Psoas muscle (tissue), 7 donors: ENCODE measurements at regions not wholly inside any gene's neighbourhood (a gene's known extent, or its start where the extent isn't known, plus 50 kb on each side); places are given as distances from the start of the nearest gene placed in this dataset.
"Not testable (repeated sequence)": the region's sequence is repeated elsewhere in the genome, so short reads cannot be mapped to it uniquely, and the experiment has no call there.

Experiments
- ATAC-seq, 4 donors: fragments of 200-7000 bp; cut with Tn5 transposase; one replicate each; pipeline ENCODE4 v1.9.1; 2020; ENCODE audit warnings: moderate library complexity in 3 of 4, mild to moderate bottlenecking in 2 of 4
- DNase-seq, 2 donors: peaks; one replicate each; pipeline ENCODE4 v3.0.0-alpha.2; 2020
- H3K27ac ChIP-seq: fragments of 200-600 bp; one replicate; pipeline ENCODE4 v1.8.0; 2022
- H3K27me3 ChIP-seq, 3 donors: fragments of 200-600 bp in 1 of 3; one replicate each; pipeline versions ENCODE4 v1.6.1 to v1.8.0; 2013 to 2022; ENCODE audit warnings: low read length in 2 of 3, mild to moderate bottlenecking in 2 of 3, moderate library complexity in 1 of 3; ENCODE audit not compliant: insufficient read depth in 3 of 3
- H3K36me3 ChIP-seq, 2 donors: fragments of 200-600 bp in 1 of 2; one replicate each; pipeline versions ENCODE4 v1.6.1 to v1.8.0; 2013 to 2022; ENCODE audit warnings: low read depth in 1 of 2, mild to moderate bottlenecking in 1 of 2, moderate library complexity in 1 of 2; ENCODE audit not compliant: insufficient read depth in 1 of 2
- H3K4me1 ChIP-seq: fragments of 200-600 bp; one replicate; pipeline ENCODE4 v1.8.0; 2022
- H3K4me3 ChIP-seq: fragments of 200-600 bp; one replicate; pipeline ENCODE4 v1.8.0; 2022; ENCODE audit warnings: mild to moderate bottlenecking
- H3K9me3 ChIP-seq: fragments of 200-600 bp; one replicate; pipeline ENCODE4 v1.8.0; 2022
- WGBS, 3 donors: extraction: QIAGEN DNeasy Blood & Tissue Kit; methylation state at CpG; one replicate each; pipeline versions ENCODE4 v1.1.6 to v1.1.7; 2013; 5-methylcytosine and 5-hydroxymethylcytosine counted together
- intact Hi-C, 2 donors: fragments of 100-400 bp; cut with DNase I; formaldehyde crosslinking; loops; one replicate each; pipeline versions ENCODE4 v1.11.0 to v1.14.2; 2022
- TF ChIP-seq, protein P1 (sequence below): fragments of 200-600 bp; IDR thresholded peaks from one replicate; pipeline ENCODE4 v1.8.0; 2022; ENCODE audit warnings: antibody characterized with exemption
- donor health status: healthy with polysubstance abuse.
- donor health status: DM: no; HTN: no; CAD: no; lungs with moderate emphysema.
- donor health status: Bipolar disorder and iron deficiency.
- donor health status: healthy.
- donor health status: DM: yes; HTN: yes; CAD: no.
- donor health status: DM: no; HTN: no; CAD: no.
- donor health status: DM: yes; HTN: yes; CAD: no.

DNA sequence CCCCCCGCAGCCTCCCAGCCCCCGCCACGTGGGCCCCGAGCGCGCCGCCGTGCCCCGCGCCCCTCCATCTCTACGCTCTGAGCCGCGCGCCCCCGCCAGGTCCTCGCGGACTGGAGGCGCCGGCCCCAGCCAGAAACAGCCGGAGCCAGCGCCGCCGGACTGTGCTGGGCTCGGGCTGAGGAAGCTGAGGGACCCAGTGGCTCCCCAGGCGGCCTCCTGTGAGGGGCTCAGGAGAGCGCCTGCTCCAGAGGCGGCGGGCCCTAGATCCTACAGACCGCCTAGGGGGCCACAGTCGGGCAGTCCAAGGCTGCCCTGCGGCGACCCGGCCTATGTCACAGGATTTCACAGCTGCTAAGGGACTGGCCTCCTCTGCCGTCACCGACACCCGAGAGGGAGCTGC lies 82.1 kb downstream of the NENF start:
- Histone ChIP-seq H3K36me3 (no peaks in the 10 kb centered on the region), H3K4me3 (peak overlapping the region; percentile 49), H3K4me1 (peaks cover 8% of the 10 kb centered on the region), H3K9me3 (no peaks in the 10 kb centered on the region), H3K27ac (no peak overlapping the region), H3K27me3 (peaks cover 0 to 62% (median 17%) of the 10 kb centered on the region in 3 donors)
- intact Hi-C loops, result no loop called here
- TF ChIP-seq, protein P1, sequence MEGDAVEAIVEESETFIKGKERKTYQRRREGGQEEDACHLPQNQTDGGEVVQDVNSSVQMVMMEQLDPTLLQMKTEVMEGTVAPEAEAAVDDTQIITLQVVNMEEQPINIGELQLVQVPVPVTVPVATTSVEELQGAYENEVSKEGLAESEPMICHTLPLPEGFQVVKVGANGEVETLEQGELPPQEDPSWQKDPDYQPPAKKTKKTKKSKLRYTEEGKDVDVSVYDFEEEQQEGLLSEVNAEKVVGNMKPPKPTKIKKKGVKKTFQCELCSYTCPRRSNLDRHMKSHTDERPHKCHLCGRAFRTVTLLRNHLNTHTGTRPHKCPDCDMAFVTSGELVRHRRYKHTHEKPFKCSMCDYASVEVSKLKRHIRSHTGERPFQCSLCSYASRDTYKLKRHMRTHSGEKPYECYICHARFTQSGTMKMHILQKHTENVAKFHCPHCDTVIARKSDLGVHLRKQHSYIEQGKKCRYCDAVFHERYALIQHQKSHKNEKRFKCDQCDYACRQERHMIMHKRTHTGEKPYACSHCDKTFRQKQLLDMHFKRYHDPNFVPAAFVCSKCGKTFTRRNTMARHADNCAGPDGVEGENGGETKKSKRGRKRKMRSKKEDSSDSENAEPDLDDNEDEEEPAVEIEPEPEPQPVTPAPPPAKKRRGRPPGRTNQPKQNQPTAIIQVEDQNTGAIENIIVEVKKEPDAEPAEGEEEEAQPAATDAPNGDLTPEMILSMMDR, result no peak
- DNase-seq, result peak in 1 of 2 donors; percentile 20
- 16 to 29% (median 24%) methylated on average over 21 to 36 of the region's 36 CpGs for WGBS, 3 donors
- peak; percentile 28 to 46 (median 34) for ATAC-seq

DNA sequence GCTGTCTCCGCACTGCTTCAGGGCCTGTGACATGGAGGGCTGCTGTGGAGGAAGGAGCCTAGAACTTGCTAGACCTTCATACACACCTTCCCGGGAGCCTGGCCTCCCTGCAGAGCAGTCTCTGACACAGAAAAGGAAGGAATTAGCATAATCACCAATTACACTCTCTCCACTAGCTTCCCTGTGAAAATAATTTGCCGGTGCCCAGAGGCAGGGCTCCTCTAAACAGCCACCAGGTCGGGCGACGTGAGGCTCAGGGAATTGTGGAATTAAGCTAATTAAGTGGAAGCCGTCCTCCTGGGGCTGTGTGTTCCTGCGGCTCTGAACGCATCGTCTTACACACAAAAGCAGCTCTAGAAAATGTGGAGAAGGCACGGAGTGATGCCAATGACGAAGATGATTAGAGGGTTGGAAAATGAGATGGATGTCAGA lies 82.6 kb downstream of the NENF start:
- peaks cover 8% of the 10 kb centered on the region for H3K4me1 ChIP-seq
- no peak for DNase-seq
- ATAC-seq, result peak in 1 of 4 donors; percentile 14
- peaks cover 0 to 62% (median 17%) of the 10 kb centered on the region in 3 donors for H3K27me3 ChIP-seq
- H3K27ac ChIP-seq, result no peak overlapping the region
- no peak overlapping the region for H3K4me3 ChIP-seq
- TF ChIP-seq, protein P1, result no peak
- H3K9me3 ChIP-seq, result no peaks in the 10 kb centered on the region
- intact Hi-C loops, result no loop called here
- no peaks in the 10 kb centered on the region for H3K36me3 ChIP-seq
- WGBS, 3 donors, result 76 to 80% (median 77%) methylated on average over 12 of the region's 12 CpGs

DNA sequence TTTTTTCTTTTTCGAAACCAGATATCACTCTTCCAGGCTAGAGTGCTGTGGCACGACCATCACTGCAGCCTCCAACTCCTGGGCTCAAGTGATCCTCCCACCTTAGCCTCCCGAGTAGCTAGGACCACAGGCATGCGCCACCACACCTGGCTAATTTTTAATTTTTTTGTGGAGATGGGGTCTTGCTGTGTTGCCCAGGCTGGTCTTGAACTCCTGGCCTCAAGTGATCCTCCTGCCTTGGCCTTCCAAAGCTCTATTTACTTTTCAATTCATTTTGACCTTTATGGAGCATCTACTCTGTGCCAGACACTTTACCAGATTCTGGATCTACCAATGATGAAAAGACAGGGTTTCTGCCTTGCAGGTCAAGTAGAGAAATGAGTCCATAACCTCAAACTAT lies 83.3 kb downstream of the NENF start:
- ATAC-seq, H3K9me3 ChIP-seq, H3K4me1 ChIP-seq, intact Hi-C loops, H3K36me3 ChIP-seq, H3K4me3 ChIP-seq, DNase-seq, H3K27ac ChIP-seq: not testable (repeated sequence)
- WGBS, 3 donors, result 92 to 95% (median 94%) methylated on average over 4 of the region's 4 CpGs
- peaks cover 0 to 59% (median 17%) of the 10 kb centered on the region in 3 donors for H3K27me3 ChIP-seq

DNA sequence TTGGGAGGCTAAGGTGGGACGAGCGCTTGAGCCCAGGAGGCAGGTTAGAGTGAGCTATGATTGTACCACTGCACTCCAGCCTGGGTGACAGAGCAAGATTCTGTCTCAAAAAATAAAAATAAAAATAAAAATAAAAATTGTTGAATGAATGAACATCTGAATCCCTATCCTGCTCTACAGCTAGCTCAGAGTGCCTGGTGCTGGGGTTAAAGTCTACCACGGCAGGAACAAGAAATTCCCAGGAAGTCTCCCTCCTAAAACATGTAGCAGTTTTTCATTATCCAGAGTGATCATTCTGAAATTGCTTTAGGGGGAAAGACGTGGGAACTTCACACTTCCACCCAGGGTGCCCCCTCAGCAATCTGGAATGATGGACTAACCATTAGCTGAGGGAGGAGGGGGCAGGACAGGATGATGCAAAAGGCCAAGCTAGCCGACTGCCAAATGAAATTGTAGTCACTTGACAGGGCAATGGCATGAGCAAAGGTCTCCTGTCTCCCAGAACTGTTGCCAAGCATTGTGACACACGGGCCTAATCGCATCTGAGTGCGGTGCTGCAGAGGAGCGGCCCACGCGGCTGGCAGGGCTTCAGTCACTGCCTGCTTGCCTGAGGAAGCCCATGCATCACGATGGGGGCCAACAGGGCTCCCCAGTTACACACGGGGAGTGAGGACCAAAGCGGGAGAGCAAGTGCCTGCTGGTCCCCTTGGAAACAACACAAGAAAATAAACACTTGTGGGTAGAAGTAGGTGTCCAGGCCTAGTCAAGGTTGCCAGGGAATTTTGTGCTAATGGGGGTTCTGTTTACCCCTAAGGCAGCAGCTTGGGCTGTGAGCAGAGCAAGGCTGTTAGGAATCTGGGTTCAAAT lies 85.7 kb downstream of the NENF start:
- 39 to 41% (median 39%) methylated on average over 14 of the region's 14 CpGs for WGBS, 3 donors
- no peak overlapping the region for H3K27ac ChIP-seq
- ATAC-seq (peak; percentile 36 to 67 (median 53)), DNase-seq (peak; percentile 56 to 70)
- H3K27me3 ChIP-seq, result peaks cover 0 to 35% (median 9%) of the 10 kb centered on the region in 3 donors
- H3K9me3 ChIP-seq, result no peaks in the 10 kb centered on the region
- no peak overlapping the region for H3K4me3 ChIP-seq
- TF ChIP-seq, protein P1, result no peak
- intact Hi-C loops, result no loop called here
- H3K36me3 ChIP-seq, result no peaks in the 10 kb centered on the region
- H3K4me1 ChIP-seq, result peaks cover 8% of the 10 kb centered on the region

DNA sequence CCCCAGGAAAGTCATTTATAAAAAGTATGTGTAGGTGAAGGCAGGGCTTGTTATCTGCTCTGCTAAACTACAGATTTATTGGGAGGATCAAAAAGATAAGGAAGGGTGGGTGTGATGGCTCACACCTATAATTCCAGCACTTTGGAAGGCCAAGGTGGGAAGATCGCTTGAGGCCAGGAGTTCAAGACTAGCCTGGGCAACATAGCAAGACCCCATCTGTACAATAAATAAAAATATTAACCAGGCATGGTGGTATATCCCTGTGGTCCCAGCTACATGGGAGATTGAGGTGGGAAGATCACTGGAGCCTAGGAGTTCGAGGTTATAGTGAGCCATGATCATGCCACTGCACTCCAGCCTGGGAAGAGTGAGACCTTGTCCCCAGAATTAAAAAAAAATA lies 86.4 kb downstream of the NENF start:
- no peaks in the 10 kb centered on the region for H3K9me3 ChIP-seq
- TF ChIP-seq, protein P1, result no peak
- H3K27me3 ChIP-seq, result peaks cover 0 to 28% (median 6%) of the 10 kb centered on the region in 3 donors
- no peak for ATAC-seq
- H3K4me3 ChIP-seq, result no peak overlapping the region
- whole genome bisulfite sequencing, 3 donors, result 91 to 95% (median 95%) methylated on average over 2 of the region's 2 CpGs
- H3K36me3 ChIP-seq, result no peaks in the 10 kb centered on the region
- intact Hi-C loops, result no loop called here
- peaks cover 2% of the 10 kb centered on the region for H3K4me1 ChIP-seq
- H3K27ac ChIP-seq, result no peak overlapping the region
- no peak for DNase-seq
